DMS153 (cell line): ENCODE measurements at regions not wholly inside any gene's neighbourhood (a gene's known extent, or its start where the extent isn't known, plus 50 kb on each side); places are given as distances from the start of the nearest gene placed in this dataset.

ENCODE experiments used
- DNase-seq: peaks from one replicate; lab custom pipeline; 2025; lab: John Stamatoyannopoulos, UW

DNA sequence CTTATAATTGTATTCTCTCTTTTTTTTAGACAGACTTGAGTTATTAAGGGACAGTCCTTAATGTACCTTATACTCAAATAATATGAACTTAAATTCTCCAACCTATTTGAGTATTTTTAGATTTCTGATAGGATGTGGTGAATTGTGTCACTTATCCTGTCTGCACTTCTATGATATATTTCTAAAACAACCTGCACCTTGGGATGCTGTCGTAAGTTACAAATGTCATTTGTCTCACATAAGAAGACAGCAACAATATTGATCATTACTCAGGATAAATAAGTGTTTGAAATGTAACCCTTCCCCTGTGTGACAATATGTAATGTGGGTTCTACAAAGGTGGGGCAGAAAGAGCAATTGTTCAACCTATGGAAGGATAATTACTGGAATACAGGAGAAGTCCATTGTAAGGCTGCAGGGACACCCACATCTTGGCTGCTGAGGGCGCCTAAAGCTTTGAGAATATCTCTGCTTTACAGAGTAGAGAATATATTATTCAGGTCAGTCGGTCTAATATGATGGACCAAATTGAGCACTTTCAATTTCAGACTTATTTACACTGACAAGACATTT, 236.9 kb upstream of the PRR20A start:
- DNase-seq: no peak

DNA sequence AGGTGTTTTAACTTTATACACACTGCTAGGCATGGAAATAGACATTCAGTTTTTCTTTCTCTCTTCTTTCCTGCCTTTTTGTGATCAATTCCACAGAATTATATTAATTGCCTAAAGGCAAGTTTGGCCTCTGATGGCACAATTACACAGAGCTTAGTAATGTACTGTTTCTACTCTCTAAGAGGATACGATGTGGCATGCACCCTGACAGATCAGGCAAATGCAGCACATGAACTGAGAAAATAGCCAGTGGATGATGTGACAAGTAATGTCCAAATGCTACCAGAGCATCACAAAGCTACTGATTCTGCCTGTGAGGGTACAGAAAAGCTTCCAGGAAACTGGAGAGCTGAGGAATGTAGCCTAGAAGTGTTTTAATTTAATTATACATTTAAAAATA, 233.8 kb upstream of the PRR20A start:
- no peak for DNase-seq

DNA sequence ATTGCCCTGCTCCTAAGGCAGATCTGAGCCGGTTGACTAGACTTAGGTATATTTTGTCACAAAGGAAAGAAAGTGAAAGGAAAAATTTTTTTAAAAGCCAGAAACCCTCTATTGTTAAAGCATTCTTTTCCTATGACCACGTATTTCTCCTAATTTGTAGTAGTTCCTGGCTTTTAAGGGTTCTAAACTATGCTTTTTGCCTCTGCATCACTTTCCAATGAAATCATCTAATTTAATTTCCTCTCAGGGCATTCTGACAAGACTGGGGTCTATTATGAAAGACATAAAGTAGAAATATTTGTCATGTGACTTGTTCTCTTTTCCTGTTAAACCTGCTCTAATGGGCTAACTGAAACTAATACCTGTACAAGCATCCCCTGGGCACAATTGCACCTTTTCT, 233.0 kb upstream of the PRR20A start:
- no peak for DNase-seq

DNA sequence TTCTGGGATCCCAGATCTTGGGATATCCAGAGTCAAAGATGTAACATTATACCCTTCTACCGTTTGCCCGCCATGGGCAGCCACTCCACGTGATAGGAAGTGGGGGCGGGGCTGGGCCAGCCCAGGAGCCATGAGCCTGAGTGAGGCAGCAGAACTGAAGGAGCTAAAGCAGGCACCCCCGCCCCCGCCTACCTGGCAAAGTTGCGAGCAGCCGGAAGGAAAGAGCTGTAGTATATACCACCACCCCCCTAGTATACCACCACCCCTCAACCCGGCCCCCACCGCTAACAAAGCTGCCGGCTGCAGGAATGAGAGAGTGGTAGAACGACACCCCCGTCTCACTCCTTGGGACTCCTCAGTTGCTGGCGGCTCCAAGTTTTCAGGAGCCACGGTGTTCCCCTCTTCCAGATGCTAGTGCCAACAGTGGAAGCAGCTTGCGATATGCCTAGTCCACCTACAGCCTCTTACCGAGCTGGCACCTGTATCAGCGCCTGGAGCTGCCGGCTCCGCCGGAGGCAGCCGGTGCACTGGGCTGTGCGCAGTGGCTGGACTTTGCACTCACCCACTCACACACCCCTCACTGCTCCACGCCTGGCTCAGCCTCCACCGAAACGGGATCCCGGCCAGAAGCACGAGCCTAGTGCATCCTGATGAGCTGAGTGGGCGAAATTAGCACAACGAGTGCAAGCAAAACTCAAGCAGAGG, 230.7 kb upstream of the PRR20A start:
- no peak for DNase-seq

DNA sequence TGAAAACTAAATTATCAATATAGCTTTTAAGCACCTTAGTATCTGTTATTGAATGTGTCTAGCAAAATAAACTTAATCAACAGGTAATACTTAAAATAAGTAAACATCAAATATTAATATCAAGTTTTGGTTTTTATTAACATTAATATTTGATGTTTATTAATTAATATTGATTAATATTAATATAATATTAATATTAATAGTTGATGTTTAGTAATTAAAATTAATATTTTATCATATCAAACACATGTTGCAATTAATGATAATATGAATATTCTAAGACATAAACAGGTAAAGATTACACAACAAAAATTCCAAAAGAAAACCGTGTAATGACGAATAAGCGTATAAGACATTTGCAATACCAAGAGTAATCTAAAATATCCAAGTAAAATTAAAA, 222.8 kb upstream of the PRR20A start:
- DNase-seq: no peak

DNA sequence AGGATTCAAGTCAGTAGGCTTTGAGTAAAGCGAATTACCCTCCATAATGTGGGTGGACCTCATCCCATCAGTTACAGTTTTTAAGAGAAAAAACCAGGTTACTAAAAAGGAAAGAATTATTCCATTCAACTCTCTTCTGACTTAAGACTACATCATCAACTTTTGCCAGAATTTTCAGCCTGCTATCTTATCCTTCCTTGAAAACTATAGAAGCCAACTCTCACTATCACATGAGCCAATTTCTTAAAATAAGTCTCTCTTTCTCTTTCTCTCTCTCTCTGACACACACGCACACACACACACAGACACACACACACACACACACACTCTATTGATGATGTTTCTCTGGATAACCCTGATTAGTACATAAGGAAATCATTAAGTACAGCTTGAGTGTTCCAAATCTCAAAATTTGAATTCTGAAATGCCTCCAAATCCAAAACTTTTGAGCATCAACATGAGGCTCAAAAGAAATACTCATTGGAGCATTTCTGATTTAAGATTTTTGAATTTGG, 217.0 kb upstream of the PRR20A start:
- no peak for DNase-seq

DNA sequence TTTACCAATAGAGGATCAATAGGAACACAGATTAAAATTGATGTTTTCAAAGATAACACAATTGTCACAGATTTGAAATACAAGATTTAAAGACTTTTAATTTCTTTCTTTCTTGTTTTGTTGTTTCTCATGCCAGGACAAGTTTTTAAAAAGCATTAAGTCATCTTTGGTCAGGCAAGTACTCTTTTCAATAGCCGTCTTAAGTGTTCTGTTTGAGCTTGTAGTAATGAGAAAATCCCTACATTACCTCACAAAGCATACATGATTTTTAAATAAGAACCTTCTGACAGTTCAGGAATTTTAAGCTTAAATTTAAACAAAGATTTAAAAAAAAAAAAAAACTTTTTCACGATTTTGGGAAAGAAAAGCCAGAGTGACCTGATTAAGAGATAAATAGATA, 216.3 kb upstream of the PRR20A start:
- DNase-seq: no peak

DNA sequence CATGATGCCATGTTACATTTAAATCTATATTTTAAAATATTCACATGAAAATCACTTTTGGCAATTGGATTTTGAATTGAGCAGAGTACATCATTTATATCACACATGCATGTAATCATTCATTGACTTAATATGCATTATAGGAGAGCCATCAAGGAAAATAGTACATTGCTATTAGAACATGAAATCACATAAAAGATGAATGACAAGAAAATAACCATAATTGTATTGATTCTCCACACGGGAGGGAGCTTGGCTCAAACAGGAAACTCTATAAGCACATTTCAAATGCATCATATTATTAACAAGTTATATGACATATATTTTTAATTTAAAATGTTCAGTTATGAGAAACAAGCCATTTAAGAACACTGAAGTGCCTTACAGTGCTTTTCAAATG, 208.6 kb upstream of the PRR20A start:
- no peak for DNase-seq

DNA sequence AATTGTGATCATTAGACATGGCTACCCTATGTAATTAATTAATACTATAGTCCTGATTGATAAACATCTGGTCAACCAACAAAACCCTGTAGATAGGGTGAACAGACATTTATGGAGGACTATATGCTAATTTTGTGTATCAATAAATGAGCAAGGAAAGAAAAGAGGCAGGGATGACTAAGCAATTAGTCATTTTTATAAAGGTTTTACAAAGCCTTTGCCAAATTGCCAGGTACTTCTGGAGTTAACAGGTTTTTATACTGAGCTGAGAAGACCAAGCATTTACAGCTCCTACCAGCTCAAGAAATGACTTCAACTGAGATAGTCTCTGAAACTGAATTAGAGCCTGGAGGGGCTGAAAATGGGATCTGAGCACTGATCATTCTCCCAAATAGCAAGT, 186.8 kb upstream of the PRR20A start:
- DNase-seq: no peak

DNA sequence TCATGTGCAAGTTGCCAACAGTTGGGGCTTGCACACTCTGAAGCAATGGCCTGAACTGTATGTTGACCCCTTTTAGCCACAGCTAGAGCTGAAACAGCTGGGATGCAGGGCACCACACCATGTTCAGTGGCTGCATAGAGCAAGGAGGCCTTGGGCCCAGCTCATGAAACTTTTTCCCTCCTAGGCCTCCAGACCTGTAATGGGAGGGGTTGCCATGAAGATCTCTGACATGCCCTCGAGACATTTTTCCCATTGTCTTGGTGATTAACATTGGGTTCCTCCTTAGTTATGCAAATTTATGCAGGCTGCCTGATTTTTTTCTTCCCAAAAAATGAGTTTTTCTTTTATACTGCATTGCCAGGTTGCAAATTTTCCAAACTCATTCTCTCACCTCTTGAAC, 165.1 kb upstream of the PRR20A start:
- no peak for DNase-seq

DNA sequence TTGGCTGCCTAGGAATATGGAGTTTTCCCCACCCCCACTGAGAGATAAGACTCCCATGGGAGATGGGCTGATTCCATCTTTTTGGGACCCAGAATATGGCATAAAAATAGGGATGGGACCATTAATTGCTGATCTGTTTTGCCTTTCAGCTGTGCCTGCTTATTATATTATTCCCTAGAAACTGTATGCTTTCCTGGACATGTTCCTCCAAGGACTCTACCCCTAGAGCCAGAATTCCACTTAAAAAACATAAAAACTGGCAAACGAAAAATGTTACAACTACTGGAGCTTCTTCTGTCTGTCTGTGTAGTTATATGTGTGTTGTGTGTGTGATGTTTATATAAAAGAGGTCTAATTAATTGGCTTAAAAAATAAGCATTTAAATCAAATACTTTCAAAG, 159.9 kb upstream of the PRR20A start:
- no peak for DNase-seq

DNA sequence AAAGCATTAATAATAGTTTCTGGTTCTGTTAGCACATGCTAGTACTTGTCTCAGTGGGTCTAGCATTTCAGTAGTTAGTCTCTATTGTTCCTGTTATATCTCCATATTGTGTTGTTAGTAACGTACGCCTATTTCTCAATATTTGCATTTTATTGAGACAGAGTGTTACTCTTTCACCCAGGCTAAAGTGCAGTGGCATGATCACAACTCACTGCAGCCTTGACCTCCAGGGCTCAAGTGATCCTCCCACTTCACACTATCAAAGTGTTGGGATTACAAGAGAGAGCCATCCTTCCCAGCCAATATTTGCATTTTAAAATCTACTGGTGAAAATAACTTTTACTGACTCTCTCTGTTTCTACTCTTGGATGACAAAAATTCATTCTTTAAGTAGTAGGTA, 154.6 kb upstream of the PRR20A start:
- DNase-seq: no peak

DNA sequence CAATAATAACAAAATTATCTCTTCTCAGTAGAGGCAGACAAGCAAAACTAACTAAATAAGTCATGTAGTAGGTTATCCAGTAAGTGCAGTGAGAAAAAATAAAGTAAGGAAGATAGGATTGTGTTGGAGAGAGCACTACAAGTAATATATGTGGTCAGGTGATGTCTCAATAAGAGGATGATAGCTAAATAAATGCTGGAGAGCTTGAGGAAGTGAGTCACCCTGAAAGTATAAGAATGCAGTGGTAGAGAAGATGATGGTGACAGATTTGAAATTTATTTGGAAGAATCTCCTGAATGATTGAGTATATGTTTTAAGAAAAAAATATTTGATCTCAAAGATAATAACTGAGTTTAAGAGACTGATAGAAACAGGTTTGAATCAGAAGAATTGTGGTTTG, 152.2 kb upstream of the PRR20A start:
- DNase-seq: no peak

DNA sequence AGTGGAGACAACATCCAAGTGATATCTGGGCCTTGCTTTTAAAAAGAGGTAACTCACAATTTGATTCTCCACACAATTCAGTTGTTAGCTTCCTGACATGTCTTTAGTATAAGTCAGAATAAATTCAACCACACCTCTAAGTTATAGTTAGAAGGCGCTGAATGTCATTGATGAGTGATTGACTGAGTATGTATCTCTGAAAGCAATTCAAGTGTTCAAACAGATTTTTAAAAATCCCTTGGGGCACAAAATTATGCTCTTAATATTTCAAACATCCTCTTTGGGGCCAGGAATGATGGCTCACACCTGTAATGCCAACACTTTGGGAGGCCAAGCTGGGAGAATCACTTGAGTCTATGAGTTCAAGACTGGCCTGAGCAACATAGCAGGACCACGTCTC, 137.0 kb upstream of the PRR20A start:
- no peak for DNase-seq

DNA sequence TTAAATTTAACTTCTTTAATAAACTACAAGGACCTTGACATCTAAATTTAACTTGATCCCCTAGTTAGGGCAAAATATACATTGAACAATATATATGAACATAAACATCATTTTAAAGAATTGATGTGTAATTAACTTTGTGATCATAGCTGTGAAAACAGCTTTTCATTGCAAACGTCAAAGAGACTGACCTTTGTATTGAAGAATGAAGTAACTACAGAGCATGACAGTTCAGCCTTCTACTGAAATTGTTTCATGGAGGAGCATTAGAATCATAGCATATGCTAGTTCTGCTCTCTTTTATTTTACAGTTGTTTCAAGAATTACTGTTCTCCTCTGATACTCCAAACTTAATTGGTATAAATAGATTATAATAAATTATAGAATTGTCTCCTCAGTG, 123.4 kb upstream of the PRR20A start:
- no peak for DNase-seq

DNA sequence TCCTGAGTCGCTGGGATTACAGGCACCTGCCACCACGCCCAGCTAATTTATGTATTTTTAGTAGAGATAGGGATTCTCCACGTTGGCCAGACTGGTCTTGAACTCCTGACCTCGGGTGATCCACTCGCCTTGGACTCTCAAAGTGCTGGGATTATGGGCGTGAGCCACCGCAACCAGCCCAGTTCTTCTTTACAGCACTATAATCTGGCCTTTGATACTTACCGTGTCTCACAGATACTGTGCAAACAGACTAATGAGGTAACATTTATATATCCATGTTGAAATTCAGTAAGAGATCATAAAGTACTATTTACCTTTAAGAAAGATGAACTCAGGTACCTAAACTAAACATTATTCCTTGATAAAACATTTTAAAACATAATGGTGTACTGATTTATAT, 121.8 kb upstream of the PRR20A start:
- no peak for DNase-seq

DNA sequence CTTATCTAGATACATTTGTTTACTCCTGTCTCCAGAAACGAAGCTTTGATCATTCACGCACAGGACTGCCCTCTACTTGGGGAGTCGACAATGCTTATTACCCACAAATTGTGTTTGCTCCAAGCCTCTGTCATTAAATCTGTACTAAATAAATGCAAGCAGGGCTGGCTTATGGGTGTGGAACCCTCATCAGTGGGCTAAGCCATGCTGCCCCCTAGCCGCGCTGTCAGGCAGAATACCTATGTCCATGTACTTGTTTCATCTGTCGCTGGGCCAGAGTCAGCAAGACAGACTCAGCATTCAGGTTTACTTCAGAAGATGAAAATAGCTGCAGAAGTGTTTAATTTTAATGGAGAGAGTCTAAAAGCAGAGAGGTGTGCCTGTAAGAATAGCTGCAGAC, 110.0 kb upstream of the PRR20A start:
- no peak for DNase-seq

DNA sequence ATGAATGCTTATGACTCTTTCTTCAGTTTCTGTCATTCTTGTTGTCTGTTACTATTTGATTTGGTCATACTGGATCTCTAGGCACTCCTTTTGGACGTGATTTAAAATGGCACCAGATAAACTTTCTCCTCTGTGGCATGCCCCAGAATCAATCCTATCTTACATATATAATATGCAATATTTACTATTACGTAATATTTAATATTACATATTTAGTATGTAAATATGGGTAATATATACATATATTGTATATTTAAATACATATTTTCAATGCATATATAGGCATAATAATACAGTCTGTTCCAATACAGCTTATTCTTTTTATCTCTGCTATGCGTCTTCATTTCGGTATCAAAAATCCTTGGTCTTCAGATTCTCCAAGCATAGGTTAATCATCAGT, 104.4 kb upstream of the PRR20A start:
- DNase-seq: no peak

DNA sequence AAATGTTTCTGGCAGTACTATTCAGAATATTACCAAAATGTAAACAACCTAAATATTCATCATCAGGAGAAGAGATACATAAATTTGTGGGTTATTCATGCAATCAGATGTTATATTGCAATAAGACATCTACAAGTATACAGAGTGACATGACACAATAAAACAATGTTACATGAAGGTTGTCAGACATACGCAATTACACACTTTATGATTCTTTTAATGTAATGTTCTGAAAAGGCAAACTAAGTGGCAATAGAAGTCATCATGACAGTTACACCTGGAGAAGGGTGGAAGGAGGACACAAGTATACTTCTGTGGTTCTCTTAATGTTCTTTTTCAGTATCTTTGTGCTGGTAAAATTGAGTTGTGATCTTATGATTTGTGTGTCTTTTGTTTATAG, 95.8 kb upstream of the PRR20A start:
- no peak for DNase-seq

DNA sequence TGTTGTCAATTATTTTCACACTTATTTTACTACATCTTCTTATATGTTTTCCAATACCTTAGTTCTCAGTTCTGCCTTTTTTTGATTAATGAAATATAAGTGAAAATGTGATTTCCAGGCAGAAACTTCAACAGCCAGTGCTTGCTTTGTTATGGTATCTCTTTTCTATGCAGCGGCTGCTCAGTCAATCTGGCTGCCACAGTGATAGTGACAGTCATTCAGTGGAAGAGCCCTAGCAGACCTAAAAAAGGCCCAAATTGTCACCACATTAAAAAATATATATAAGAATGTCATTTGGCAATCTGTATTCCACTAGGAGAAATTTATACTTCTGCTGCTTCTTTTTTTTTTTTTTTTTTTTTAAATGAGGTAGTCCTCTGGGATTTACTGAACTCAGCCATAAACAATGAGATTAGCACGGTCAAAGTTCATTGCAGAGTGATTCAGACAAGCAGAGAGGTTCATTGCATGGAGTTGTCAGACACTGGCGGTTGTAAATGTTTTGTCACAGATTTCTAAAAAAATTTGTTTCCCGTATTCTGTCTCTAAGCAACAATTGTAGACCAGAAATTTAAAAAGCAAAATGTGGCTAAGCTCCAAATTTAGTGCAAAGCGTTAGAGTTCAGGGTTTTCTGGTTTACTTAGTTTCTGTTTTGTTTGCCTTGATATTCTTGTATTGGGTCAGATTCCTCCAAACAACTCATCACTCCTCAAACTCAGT, 94.7 kb upstream of the PRR20A start:
- no peak for DNase-seq

DNA sequence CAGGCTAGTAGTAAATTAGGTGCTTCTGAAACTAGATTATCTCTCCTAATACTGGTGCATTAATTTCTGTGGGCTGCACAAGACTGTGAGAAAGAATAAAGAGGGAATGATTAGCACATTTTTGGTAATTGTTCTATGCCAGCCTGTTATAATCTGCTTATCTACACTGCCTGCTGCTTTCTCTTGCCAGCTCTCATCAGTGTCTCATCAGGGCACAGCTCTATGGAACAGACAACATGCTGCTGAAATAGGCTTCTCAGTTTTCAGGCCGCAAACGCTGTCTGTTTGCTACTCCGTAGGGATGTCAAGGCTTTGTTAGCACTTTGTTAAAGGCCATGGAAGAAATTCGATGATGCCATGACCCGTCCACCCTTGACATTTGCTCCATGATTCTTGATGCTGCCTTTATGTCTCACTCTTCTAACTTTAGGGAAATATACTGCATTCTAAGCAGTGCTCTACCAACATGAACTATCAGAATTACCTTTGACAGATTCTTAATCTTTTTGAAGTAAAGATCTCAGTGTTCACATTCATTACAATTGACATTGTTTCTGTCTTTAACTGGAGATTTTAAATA, 84.0 kb upstream of the PRR20A start:
- DNase-seq: no peak

DNA sequence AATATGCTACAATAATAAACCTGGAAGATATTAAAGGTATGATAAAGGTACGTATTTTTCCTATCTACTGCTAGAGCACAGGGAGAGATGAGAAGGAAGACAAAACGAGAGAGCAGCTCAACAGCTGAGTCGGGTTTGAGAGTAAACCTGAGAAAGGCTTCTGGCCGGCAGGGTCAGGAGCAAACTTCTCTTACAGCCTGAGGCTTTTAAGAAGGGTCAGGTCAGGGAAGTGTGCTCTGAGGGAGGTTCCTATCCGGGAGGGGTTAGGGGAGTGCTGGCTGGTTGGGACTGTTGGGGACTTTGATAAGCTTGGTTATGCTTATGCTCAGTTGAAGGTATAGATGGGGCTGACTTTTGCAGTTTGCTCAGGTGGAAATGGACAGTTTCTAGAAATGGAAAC, 77.7 kb upstream of the PRR20A start:
- DNase-seq: no peak

DNA sequence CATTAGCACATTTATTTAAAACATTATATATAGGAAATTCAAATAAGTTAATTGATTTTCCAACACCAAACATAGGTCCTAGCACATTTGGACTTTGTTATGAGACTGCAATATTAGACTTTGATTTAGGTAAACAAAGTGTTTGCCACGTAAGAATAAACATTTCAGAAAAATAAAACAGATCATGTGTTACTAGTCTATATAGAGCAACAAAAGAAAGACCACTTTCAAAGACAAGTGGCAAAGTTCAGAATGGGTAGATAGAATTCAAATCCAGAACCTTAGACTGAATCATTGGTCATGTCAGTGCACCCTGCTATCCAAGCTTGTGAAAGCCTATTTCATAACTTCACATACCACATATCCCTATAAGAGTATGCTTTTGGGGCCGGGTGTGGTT, 66.7 kb upstream of the PRR20A start:
- DNase-seq: no peak
